Stimulated activated CD4-positive, alpha-beta T cell treated with anti-CD3 and anti-CD28 coated beads, Interleukin-1b, Interleukin-23, amount 100 ng/mL, for 24 hours (primary cell): ENCODE measurements at regions not wholly inside any gene's neighbourhood (a gene's known extent, or its start where the extent isn't known, plus 50 kb on each side); places are given as distances from the start of the nearest gene placed in this dataset.

ENCODE experiments used
- DNase-seq, 4 experiments: peaks; one replicate each; pipeline ENCODE4 v3.0.0-alpha.2; 2020; ENCODE audit warnings: low read depth in 4 of 4, low spot score in 1 of 4

- DNase-seq: no peak
Observed at GRCh38 chr5:74266836-74267235, 373.7 kb downstream of the ENC1 start.

- DNase-seq: no peak
Observed at GRCh38 chr5:74266132-74266531, 374.4 kb downstream of the ENC1 start.

DNA sequence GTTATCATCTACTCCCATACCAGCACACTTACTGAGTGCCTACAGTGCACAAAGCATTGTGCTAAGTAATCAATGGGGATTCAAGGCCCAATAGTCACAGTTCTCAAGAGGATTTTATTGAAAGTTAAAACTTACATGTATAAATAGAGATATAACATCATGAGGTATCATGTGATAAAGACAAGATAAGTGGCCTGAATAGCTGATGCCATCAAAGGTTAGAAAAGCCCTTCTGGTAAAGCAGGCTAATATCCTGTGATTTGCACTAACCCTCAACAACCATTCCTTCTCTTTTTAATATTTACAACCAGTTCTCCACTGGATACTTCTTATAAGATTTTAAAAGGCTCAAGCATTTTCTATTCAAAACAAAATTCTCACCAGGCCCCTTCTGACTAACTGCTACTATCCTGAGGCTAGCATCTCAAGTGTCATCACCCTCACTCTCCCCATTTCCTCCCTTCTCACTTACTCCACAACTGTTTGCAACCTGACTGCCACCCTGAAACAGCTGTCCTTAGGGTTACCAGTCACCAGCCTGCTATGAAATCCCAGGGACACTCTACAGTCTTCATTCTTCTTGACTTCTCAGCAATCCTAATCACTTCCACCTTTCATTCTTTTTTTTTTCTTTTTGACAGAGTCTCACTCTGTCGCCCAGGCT, 377.9 kb downstream of the ENC1 start:
- DNase-seq: no peak

DNA sequence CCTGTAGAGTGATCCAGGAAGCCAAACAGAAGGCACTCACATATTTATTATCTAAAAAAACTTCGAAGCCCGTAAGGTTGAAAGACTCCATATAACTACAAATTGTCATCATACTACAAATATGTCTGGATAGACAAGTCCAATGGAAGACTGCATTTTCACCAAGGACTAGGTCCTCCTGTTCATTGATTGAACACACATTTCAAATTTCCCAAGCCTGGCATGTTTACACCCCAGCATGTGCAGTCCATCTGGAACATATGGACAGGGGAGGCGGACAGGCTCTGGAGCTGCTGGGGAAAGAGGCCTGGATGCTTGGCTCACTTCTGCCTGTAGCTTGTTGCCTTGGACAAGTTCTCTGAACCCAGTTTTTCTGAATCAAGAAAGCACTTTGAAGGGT, 378.7 kb downstream of the ENC1 start:
- DNase-seq: no peak

DNA sequence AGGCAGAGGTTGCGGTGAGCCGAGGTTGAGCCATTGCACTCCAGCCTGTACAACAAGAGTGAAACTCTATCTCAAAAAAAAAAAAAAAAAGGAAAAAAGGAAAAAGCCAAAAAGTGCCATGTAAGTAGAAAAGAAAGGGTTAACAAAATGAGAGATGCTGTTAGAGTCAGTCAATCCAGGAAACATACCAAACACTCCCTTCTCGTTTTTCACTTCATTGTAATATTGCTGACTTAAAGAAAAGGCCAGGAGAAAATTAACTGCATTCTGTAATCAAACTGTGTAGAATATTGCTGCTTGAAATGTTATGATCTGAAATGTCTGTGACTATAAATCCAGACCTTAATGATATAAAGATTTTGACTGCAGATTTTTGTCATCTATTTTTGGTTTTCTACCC, 379.1 kb downstream of the ENC1 start:
- DNase-seq: no peak

- DNase-seq: no peak
Observed at GRCh38 chr5:74259572-74259971, 381.0 kb downstream of the ENC1 start.

DNA sequence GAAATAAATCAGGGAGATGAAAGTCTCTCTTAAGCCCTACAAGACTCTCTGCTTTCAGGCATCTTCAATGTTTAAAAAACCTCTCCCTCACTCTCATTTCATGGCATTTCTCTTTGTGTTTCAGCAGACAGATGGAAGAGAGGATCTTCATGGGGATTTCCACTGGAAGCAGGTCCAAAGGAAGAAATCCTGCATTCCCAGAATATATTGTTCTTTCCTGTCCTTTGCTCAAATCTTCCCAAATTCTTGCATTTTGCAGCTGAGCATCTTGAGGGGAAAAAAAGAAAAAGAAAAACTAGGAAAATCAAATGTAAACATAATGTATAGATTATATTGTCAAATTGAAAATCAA, 382.2 kb downstream of the ENC1 start:
- no peak for DNase-seq

GRCh38 chr5:74257645-74258313, 382.7 kb downstream of the ENC1 start:
- no peak for DNase-seq

DNA sequence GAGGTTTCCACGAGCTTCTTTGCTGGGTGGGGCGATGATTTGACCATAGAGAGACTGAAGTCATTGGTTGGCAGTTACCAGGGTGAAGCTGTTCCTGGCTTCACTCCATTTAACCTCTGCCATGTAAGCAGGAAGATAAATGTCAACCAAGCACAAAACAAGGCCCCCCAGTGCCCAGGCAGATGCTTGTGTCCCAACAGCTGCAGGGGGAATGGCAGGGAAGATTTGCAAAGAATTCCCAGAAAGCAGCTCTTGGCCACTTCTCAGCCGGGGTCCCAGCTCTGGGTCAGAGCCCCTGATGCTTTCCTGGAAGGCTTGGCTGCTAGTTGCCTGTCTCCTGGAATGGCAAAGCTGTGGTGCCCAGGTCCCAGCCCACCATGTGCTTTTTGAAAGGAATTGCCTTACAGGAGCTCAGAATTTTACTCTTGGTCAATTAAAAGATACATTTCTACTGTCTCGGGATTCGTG, 383.4 kb downstream of the ENC1 start:
- no peak for DNase-seq

- no peak for DNase-seq
Observed at GRCh38 chr5:74255692-74256392, 384.7 kb downstream of the ENC1 start.

DNA sequence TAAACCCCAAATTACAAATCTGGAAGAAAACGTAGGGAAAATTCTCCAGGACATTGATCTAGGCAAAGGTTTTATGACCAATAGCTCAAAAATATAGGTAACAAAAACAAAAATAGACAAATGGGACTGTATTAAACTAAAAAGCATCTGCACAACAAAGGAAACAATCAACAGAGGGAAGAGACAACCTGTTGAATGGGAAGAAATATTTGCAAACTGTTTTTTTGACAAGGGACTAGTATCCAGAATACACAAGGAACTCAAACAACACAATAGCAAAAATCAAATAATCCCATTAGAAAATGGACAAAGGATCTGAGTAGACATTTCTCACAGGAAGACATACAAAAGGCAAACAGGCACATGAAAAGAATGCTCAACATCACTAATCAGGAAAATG, 386.3 kb downstream of the ENC1 start:
- no peak for DNase-seq

- DNase-seq: no peak
Observed at GRCh38 chr5:74252044-74252443, 388.5 kb downstream of the ENC1 start.

- DNase-seq: no peak
Observed at GRCh38 chr5:74251141-74252035, 389.1 kb downstream of the ENC1 start.

GRCh38 chr5:74250304-74251102, 390.0 kb downstream of the ENC1 start:
- no peak for DNase-seq

DNA sequence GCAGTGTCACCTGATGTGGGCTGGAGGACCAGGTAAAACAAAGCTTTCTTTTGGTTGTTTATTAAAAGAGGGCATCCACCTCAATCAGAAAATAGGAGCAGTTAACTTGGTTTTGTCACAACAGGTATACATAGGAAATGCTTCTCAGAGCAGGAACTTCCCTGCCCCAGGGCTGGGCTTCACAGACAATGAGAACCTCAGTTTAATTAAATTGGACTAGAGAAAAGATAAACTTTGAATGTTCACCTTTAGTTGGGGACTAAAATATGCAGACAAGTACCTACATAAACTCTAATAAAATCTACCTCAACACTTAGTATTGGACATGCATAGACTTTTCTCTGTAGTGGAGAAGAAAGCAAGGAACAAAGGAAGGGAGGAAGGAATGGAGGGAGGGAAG, 392.0 kb downstream of the ENC1 start:
- no peak for DNase-seq

GRCh38 chr5:74244406-74244805, 396.1 kb downstream of the ENC1 start:
- DNase-seq: no peak

DNA sequence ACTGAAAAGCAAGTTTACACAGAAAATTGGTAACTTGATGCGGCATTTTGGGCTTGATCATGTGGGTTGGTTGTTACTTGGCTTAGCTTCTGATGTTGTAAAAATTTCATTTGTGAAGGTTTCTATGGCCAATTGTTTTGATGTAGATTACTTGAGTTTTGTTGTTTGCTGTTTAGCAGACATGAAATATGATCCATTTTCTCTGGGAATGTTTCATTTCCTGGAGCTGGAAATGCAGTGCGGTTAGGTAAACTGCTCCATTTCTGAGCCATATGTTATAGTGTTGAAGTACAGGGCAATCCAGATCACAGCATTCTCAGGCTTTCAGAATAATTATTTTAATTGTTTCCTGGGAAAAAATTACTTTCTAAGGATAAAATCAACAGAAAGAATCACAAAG, 396.9 kb downstream of the ENC1 start:
- no peak for DNase-seq

- no peak for DNase-seq
Observed at GRCh38 chr5:74242516-74242915, 398.0 kb downstream of the ENC1 start.

- no peak for DNase-seq
Observed at GRCh38 chr5:74241751-74242140, 398.8 kb downstream of the ENC1 start.
